ENCODE measurements at regions not wholly inside any gene's neighbourhood (a gene's known extent, or its start where the extent isn't known, plus 50 kb on each side); places are given as distances from the start of the nearest gene placed in this dataset.

- Histone ChIP-seq H3K27ac (ENCODE audit: low read depth, low read length) (no peak overlapping the region), H3K36me3 (ENCODE audit: control insufficient read depth in 5 of 5, insufficient read depth in 5 of 5, low read length in 5 of 5) (no peaks in the 10 kb centered on the region), H3K4me3 (ENCODE audit: low read depth in 1 of 5, low read length in 5 of 5) (peak overlapping the region in 4 of 5 donors; percentile 46 to 58 (median 52)), H3K27me3 (ENCODE audit: control insufficient read depth in 5 of 5, insufficient read depth in 4 of 5, low read length in 5 of 5) (no peaks in the 10 kb centered on the region), H3K9me3 (ENCODE audit: control insufficient read depth in 5 of 5, low read length in 5 of 5) (peaks cover 0 to 9% (median 0%) of the 10 kb centered on the region in 5 donors), H3K9ac (ENCODE audit: low read length in 5 of 5) (no peak overlapping the region), H3K4me1 (ENCODE audit: control insufficient read depth in 5 of 5, insufficient read depth in 5 of 5, low read length in 5 of 5) (peaks cover 6 to 11% (median 11%) of the 10 kb centered on the region in 5 donors)
Observed at GRCh38 chr6:114581293-114581692, 238.5 kb upstream of the HS3ST5 start.

- peaks cover 0 to 9% (median 0%) of the 10 kb centered on the region in 5 donors for H3K9me3 ChIP-seq (ENCODE audit: control insufficient read depth in 5 of 5, low read length in 5 of 5)
- peak overlapping the region in 4 of 5 donors; percentile 46 to 58 (median 52) for H3K4me3 ChIP-seq (ENCODE audit: low read depth in 1 of 5, low read length in 5 of 5)
- peak overlapping the region in 1 of 5 donors; percentile 26 for H3K9ac ChIP-seq (ENCODE audit: low read length in 5 of 5)
- H3K4me1 ChIP-seq (ENCODE audit: control insufficient read depth in 5 of 5, insufficient read depth in 5 of 5, low read length in 5 of 5): peaks cover 6 to 11% (median 11%) of the 10 kb centered on the region in 5 donors
- peak overlapping the region; percentile 11 for H3K27ac ChIP-seq (ENCODE audit: low read depth, low read length)
- no peaks in the 10 kb centered on the region for H3K36me3 ChIP-seq (ENCODE audit: control insufficient read depth in 5 of 5, insufficient read depth in 5 of 5, low read length in 5 of 5)
- no peaks in the 10 kb centered on the region for H3K27me3 ChIP-seq (ENCODE audit: control insufficient read depth in 5 of 5, insufficient read depth in 4 of 5, low read length in 5 of 5)
Observed at GRCh38 chr6:114580882-114581281, 238.1 kb upstream of the HS3ST5 start.

- no peak overlapping the region for H3K27ac ChIP-seq (ENCODE audit: low read depth, low read length)
- H3K36me3 ChIP-seq (ENCODE audit: control insufficient read depth in 5 of 5, insufficient read depth in 5 of 5, low read length in 5 of 5): no peaks in the 10 kb centered on the region
- H3K4me1 ChIP-seq (ENCODE audit: control insufficient read depth in 5 of 5, insufficient read depth in 5 of 5, low read length in 5 of 5): peaks cover 6 to 11% (median 11%) of the 10 kb centered on the region in 5 donors
- H3K4me3 ChIP-seq (ENCODE audit: low read depth in 1 of 5, low read length in 5 of 5): no peak overlapping the region
- no peaks in the 10 kb centered on the region for H3K27me3 ChIP-seq (ENCODE audit: control insufficient read depth in 5 of 5, insufficient read depth in 4 of 5, low read length in 5 of 5)
- H3K9me3 ChIP-seq (ENCODE audit: control insufficient read depth in 5 of 5, low read length in 5 of 5): peaks cover 0 to 9% (median 0%) of the 10 kb centered on the region in 5 donors
- no peak overlapping the region for H3K9ac ChIP-seq (ENCODE audit: low read length in 5 of 5)
Observed at GRCh38 chr6:114579486-114579885, 236.7 kb upstream of the HS3ST5 start.

- Histone ChIP-seq H3K9me3 (ENCODE audit: control insufficient read depth in 5 of 5, low read length in 5 of 5) (no peaks in the 10 kb centered on the region), H3K4me1 (ENCODE audit: control insufficient read depth in 5 of 5, insufficient read depth in 5 of 5, low read length in 5 of 5) (peaks cover 6 to 11% (median 11%) of the 10 kb centered on the region in 5 donors), H3K27me3 (ENCODE audit: control insufficient read depth in 5 of 5, insufficient read depth in 4 of 5, low read length in 5 of 5) (no peaks in the 10 kb centered on the region), H3K36me3 (ENCODE audit: control insufficient read depth in 5 of 5, insufficient read depth in 5 of 5, low read length in 5 of 5) (no peaks in the 10 kb centered on the region), H3K9ac (ENCODE audit: low read length in 5 of 5) (no peak overlapping the region), H3K4me3 (ENCODE audit: low read depth in 1 of 5, low read length in 5 of 5) (no peak overlapping the region), H3K27ac (ENCODE audit: low read depth, low read length) (no peak overlapping the region)
Observed at GRCh38 chr6:114577109-114577508, 234.3 kb upstream of the HS3ST5 start.

- peaks cover 6 to 11% (median 9%) of the 10 kb centered on the region in 5 donors for H3K4me1 ChIP-seq (ENCODE audit: control insufficient read depth in 5 of 5, insufficient read depth in 5 of 5, low read length in 5 of 5)
- no peaks in the 10 kb centered on the region for H3K9me3 ChIP-seq (ENCODE audit: control insufficient read depth in 5 of 5, low read length in 5 of 5)
- H3K9ac ChIP-seq (ENCODE audit: low read length in 5 of 5): no peak overlapping the region
- H3K27me3 ChIP-seq (ENCODE audit: control insufficient read depth in 5 of 5, insufficient read depth in 4 of 5, low read length in 5 of 5): no peaks in the 10 kb centered on the region
- no peak overlapping the region for H3K4me3 ChIP-seq (ENCODE audit: low read depth in 1 of 5, low read length in 5 of 5)
- H3K27ac ChIP-seq (ENCODE audit: low read depth, low read length): no peak overlapping the region
- H3K36me3 ChIP-seq (ENCODE audit: control insufficient read depth in 5 of 5, insufficient read depth in 5 of 5, low read length in 5 of 5): no peaks in the 10 kb centered on the region
Observed at GRCh38 chr6:114576330-114576729, 233.5 kb upstream of the HS3ST5 start.

GRCh38 chr6:114569669-114570068 is 226.8 kb upstream of the HS3ST5 start:
- no peaks in the 10 kb centered on the region for H3K36me3 ChIP-seq (ENCODE audit: control insufficient read depth in 5 of 5, insufficient read depth in 5 of 5, low read length in 5 of 5)
- H3K27ac ChIP-seq (ENCODE audit: low read depth, low read length): no peak overlapping the region
- no peak overlapping the region for H3K9ac ChIP-seq (ENCODE audit: low read length in 5 of 5)
- H3K4me3 ChIP-seq (ENCODE audit: low read depth in 1 of 5, low read length in 5 of 5): no peak overlapping the region
- no peaks in the 10 kb centered on the region for H3K27me3 ChIP-seq (ENCODE audit: control insufficient read depth in 5 of 5, insufficient read depth in 4 of 5, low read length in 5 of 5)
- peaks cover 0 to 2% (median under 1%) of the 10 kb centered on the region in 5 donors for H3K9me3 ChIP-seq (ENCODE audit: control insufficient read depth in 5 of 5, low read length in 5 of 5)
- H3K4me1 ChIP-seq (ENCODE audit: control insufficient read depth in 5 of 5, insufficient read depth in 5 of 5, low read length in 5 of 5): no peaks in the 10 kb centered on the region

GRCh38 chr6:114564302-114564933 is 221.6 kb upstream of the HS3ST5 start:
- Histone ChIP-seq H3K4me3 (ENCODE audit: low read depth in 1 of 5, low read length in 5 of 5) (no peak overlapping the region), H3K9me3 (ENCODE audit: control insufficient read depth in 5 of 5, low read length in 5 of 5) (peaks cover 0 to 8% (median 5%) of the 10 kb centered on the region in 5 donors), H3K27ac (ENCODE audit: low read depth, low read length) (no peak overlapping the region), H3K36me3 (ENCODE audit: control insufficient read depth in 5 of 5, insufficient read depth in 5 of 5, low read length in 5 of 5) (no peaks in the 10 kb centered on the region), H3K27me3 (ENCODE audit: control insufficient read depth in 5 of 5, insufficient read depth in 4 of 5, low read length in 5 of 5) (no peaks in the 10 kb centered on the region), H3K9ac (ENCODE audit: low read length in 5 of 5) (no peak overlapping the region), H3K4me1 (ENCODE audit: control insufficient read depth in 5 of 5, insufficient read depth in 5 of 5, low read length in 5 of 5) (no peaks in the 10 kb centered on the region)

- Histone ChIP-seq H3K4me1 (ENCODE audit: control insufficient read depth in 5 of 5, insufficient read depth in 5 of 5, low read length in 5 of 5) (no peaks in the 10 kb centered on the region), H3K27ac (ENCODE audit: low read depth, low read length) (no peak overlapping the region), H3K27me3 (ENCODE audit: control insufficient read depth in 5 of 5, insufficient read depth in 4 of 5, low read length in 5 of 5) (no peaks in the 10 kb centered on the region)
Observed at GRCh38 chr6:114559419-114559818, 216.6 kb upstream of the HS3ST5 start.

GRCh38 chr6:114558153-114558552 is 215.3 kb upstream of the HS3ST5 start:
- Histone ChIP-seq H3K27ac (ENCODE audit: low read depth, low read length) (no peak overlapping the region), H3K4me3 (ENCODE audit: low read depth in 1 of 5, low read length in 5 of 5) (no peak overlapping the region), H3K4me1 (ENCODE audit: control insufficient read depth in 5 of 5, insufficient read depth in 5 of 5, low read length in 5 of 5) (no peaks in the 10 kb centered on the region), H3K9ac (ENCODE audit: low read length in 5 of 5) (no peak overlapping the region), H3K9me3 (ENCODE audit: control insufficient read depth in 5 of 5, low read length in 5 of 5) (no peaks in the 10 kb centered on the region), H3K27me3 (ENCODE audit: control insufficient read depth in 5 of 5, insufficient read depth in 4 of 5, low read length in 5 of 5) (no peaks in the 10 kb centered on the region), H3K36me3 (ENCODE audit: control insufficient read depth in 5 of 5, insufficient read depth in 5 of 5, low read length in 5 of 5) (no peaks in the 10 kb centered on the region)

More at GRCh38 chr6:114559419-114559818, 216.6 kb upstream of the HS3ST5 start:
- Histone ChIP-seq H3K36me3 (ENCODE audit: control insufficient read depth in 5 of 5, insufficient read depth in 5 of 5, low read length in 5 of 5) (no peaks in the 10 kb centered on the region), H3K9me3 (ENCODE audit: control insufficient read depth in 5 of 5, low read length in 5 of 5) (peaks cover 0 to 5% (median 2%) of the 10 kb centered on the region in 5 donors), H3K9ac (ENCODE audit: low read length in 5 of 5) (no peak overlapping the region), H3K4me3 (ENCODE audit: low read depth in 1 of 5, low read length in 5 of 5) (no peak overlapping the region)

- no peaks in the 10 kb centered on the region for H3K27me3 ChIP-seq (ENCODE audit: control insufficient read depth in 5 of 5, insufficient read depth in 4 of 5, low read length in 5 of 5)
- no peaks in the 10 kb centered on the region for H3K36me3 ChIP-seq (ENCODE audit: control insufficient read depth in 5 of 5, insufficient read depth in 5 of 5, low read length in 5 of 5)
- H3K9ac ChIP-seq (ENCODE audit: low read length in 5 of 5): no peak overlapping the region
- H3K4me1 ChIP-seq (ENCODE audit: control insufficient read depth in 5 of 5, insufficient read depth in 5 of 5, low read length in 5 of 5): no peaks in the 10 kb centered on the region
- no peaks in the 10 kb centered on the region for H3K9me3 ChIP-seq (ENCODE audit: control insufficient read depth in 5 of 5, low read length in 5 of 5)
- no peak overlapping the region for H3K27ac ChIP-seq (ENCODE audit: low read depth, low read length)
- no peak overlapping the region for H3K4me3 ChIP-seq (ENCODE audit: low read depth in 1 of 5, low read length in 5 of 5)
Observed at GRCh38 chr6:114556846-114557488, 214.1 kb upstream of the HS3ST5 start.

All from subcutaneous abdominal adipose tissue (tissue), 5 donors.